Activated CD8-positive, alpha-beta T cell treated with anti-CD3 and anti-CD28 coated beads for 36 hours (primary cell): ENCODE measurements at regions not wholly inside any gene's neighbourhood (a gene's known extent, or its start where the extent isn't known, plus 50 kb on each side); places are given as distances from the start of the nearest gene placed in this dataset.
"Not testable (repeated sequence)": the region's sequence is repeated elsewhere in the genome, so short reads cannot be mapped to it uniquely, and the experiment has no call there.

Source experiments
- ATAC-seq: fragments of 200-7000 bp; cut with Tn5 transposase; one replicate; pipeline ENCODE4 v1.10.0; 2021; ENCODE audit warnings: mild to moderate bottlenecking, moderate library complexity
- CTCF ChIA-PET: fragments of 350-600 bp; sonication (Branson Sonifier 250); formaldehyde crosslinking; loops from one replicate; lab custom pipeline; 2021; ENCODE audit warnings: antibody characterized with exemption; lab: Charles Lee
- POLR2A ChIA-PET: fragments of 350-600 bp; sonication (Branson Sonifier 250); formaldehyde crosslinking; loops from one replicate; lab custom pipeline; 2021; ENCODE audit warnings: antibody characterized with exemption; lab: Charles Lee
- DNase-seq: peaks from one replicate; pipeline ENCODE4 v3.0.0-alpha.2; 2020
- H3K27ac Mint-ChIP-seq: one replicate; pipeline ENCODE4 v1.8.0; 2021; ENCODE audit warnings: mild to moderate bottlenecking, mixed read lengths
- H3K27me3 Mint-ChIP-seq: one replicate; pipeline ENCODE4 v1.8.0; 2021; ENCODE audit warnings: mixed read lengths
- H3K36me3 Mint-ChIP-seq: one replicate; pipeline ENCODE4 v1.8.0; 2021; ENCODE audit warnings: low read depth, mixed read lengths
- H3K4me1 Mint-ChIP-seq: one replicate; pipeline ENCODE4 v1.8.0; 2021; ENCODE audit warnings: low read depth, mixed read lengths
- H3K4me3 Mint-ChIP-seq: one replicate; pipeline ENCODE4 v1.8.0; 2021; ENCODE audit warnings: mild to moderate bottlenecking, moderate library complexity, mixed read lengths
- H3K9me3 Mint-ChIP-seq: one replicate; pipeline ENCODE4 v1.8.0; 2021; ENCODE audit warnings: mixed read lengths
- CTCF ChIP-seq: fragments of 200-600 bp; IDR thresholded peaks from one replicate; pipeline ENCODE4 v1.8.0; 2022; ENCODE audit warnings: antibody characterized with exemption, mild to moderate bottlenecking
- intact Hi-C: fragments of 100-400 bp; cut with micrococcal nuclease; formaldehyde crosslinking; loops from one replicate; pipeline ENCODE4 v1.10.0; 2022

DNA sequence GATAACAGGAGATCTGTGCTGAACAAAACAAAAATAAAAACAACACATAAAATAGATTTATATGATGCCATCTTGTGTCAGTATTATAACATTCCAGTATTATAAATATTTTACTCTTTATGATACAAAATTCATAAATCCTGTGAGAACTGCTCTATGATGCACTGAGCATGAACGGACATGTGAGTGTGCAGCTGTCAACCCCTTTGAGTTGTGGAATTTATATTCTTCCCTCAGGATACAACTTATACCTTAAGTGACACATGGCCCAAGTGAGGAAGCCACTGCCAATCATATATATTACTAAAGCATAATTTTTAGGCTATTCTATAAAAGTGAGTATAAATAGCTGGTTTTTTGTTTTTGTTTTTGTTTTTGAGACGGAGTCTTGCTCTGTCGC, 116.0 kb upstream of the OR13F1 start:
- TF ChIP-seq CTCF, result no peak
- no peaks in the 10 kb centered on the region for H3K36me3 Mint-ChIP-seq
- H3K27me3 Mint-ChIP-seq, result no peaks in the 10 kb centered on the region
- DNase-seq (no peak), ATAC-seq (no peak)
- H3K9me3 Mint-ChIP-seq, result no peaks in the 10 kb centered on the region
- ChIA-PET POLR2A (no interaction called here), CTCF (no interaction called here)
- no peak overlapping the region for H3K27ac Mint-ChIP-seq
- intact Hi-C loops, result loop anchor here (5.0 kb wide), 1 partner anchor 299 kb away; no protein-coding TSS in a partner anchor
- no peak overlapping the region for H3K4me3 Mint-ChIP-seq
- no peaks in the 10 kb centered on the region for H3K4me1 Mint-ChIP-seq

- H3K9me3 Mint-ChIP-seq, result no peaks in the 10 kb centered on the region
- H3K36me3 Mint-ChIP-seq, result no peaks in the 10 kb centered on the region
- TF ChIP-seq CTCF, result no peak
- H3K4me1 Mint-ChIP-seq, result no peaks in the 10 kb centered on the region
- ATAC-seq (no peak), DNase-seq (no peak)
- CTCF ChIA-PET, result no interaction called here
- no peak overlapping the region for H3K27ac Mint-ChIP-seq
- no peaks in the 10 kb centered on the region for H3K27me3 Mint-ChIP-seq
- H3K4me3 Mint-ChIP-seq, result no peak overlapping the region
- intact Hi-C loops, result loop anchor here (5.0 kb wide), 1 partner anchor 298 kb away; no protein-coding TSS in a partner anchor
- POLR2A ChIA-PET, result no interaction called here
Measured at GRCh38 chr9:104389341-104389740, 114.7 kb upstream of the OR13F1 start.

- H3K4me3 Mint-ChIP-seq, ATAC-seq, CTCF ChIA-PET, H3K36me3 Mint-ChIP-seq, intact Hi-C loops, H3K9me3 Mint-ChIP-seq, POLR2A ChIA-PET, H3K27ac Mint-ChIP-seq, H3K4me1 Mint-ChIP-seq, H3K27me3 Mint-ChIP-seq: not testable (repeated sequence)
- peak; percentile 10 for DNase-seq
Measured at GRCh38 chr9:104394901-104395300, 109.2 kb upstream of the OR13F1 start.

DNA sequence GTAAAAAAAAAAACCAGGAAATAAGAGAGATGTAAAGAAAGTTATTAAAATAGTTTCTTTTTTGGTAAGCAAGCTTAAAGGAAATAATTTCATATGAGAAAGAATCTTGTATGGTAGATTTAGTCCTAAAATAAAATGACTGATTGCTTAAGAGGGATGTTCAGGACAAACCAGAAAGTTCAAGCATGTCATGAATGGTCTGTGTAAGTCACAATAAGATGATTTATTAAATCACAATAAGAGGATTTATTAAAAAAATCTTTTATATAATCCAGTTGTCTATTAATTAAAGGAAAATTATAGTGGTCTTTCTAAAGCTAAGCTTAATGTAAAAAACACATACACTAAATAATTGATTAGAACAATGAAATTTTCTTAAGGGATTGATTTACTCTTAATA, 91.8 kb upstream of the OR13F1 start:
- POLR2A ChIA-PET, result no interaction called here
- Mint-ChIP-seq H3K9me3 (peaks cover 10% of the 10 kb centered on the region), H3K4me3 (no peak overlapping the region), H3K27me3 (no peaks in the 10 kb centered on the region), H3K27ac (no peak overlapping the region), H3K36me3 (no peaks in the 10 kb centered on the region), H3K4me1 (no peaks in the 10 kb centered on the region)
- CTCF ChIA-PET, result no interaction called here
- intact Hi-C loops, result no loop called here
- DNase-seq, result no peak
- TF ChIP-seq CTCF, result no peak
- ATAC-seq, result no peak

DNA sequence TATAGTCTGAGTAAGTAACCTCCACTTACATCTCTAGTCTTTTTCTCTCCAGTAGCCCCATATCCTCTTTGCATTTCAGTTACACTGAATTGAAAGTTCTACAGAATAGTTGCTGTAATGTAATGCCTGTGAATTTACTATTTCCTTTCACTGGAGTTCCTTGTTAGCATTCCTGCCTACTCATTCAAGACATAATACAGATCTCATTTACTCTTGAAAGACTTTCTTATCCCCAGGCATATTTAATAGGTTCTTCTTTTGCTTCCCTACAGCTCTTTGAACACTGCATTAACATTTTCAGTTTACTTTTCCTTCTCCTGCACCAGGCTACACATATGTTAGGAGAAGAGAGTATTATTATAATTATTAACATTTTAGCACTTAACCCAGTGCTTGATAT, 87.6 kb upstream of the OR13F1 start:
- ATAC-seq, result no peak
- Mint-ChIP-seq H3K4me1 (no peaks in the 10 kb centered on the region), H3K9me3 (peaks cover 8% of the 10 kb centered on the region), H3K27ac (no peak overlapping the region), H3K36me3 (no peaks in the 10 kb centered on the region), H3K4me3 (no peak overlapping the region), H3K27me3 (no peaks in the 10 kb centered on the region)
- intact Hi-C loops, result no loop called here
- ChIA-PET CTCF (no interaction called here), POLR2A (no interaction called here)
- DNase-seq, result no peak
- TF ChIP-seq CTCF, result no peak

- no peak for ATAC-seq
- H3K27me3 Mint-ChIP-seq, result no peaks in the 10 kb centered on the region
- intact Hi-C loops, result no loop called here
Measured at GRCh38 chr9:104417296-104417695, 86.8 kb upstream of the OR13F1 start.

More at GRCh38 chr9:104417296-104417695, 86.8 kb upstream of the OR13F1 start:
- H3K27ac Mint-ChIP-seq, result no peak overlapping the region
- ChIA-PET CTCF (no interaction called here), POLR2A (no interaction called here)
- H3K36me3 Mint-ChIP-seq, result no peaks in the 10 kb centered on the region
- no peak for DNase-seq
- peaks cover 6% of the 10 kb centered on the region for H3K9me3 Mint-ChIP-seq
- no peak overlapping the region for H3K4me3 Mint-ChIP-seq
- TF ChIP-seq CTCF, result no peak
- no peaks in the 10 kb centered on the region for H3K4me1 Mint-ChIP-seq
